ENCODE measurements at regions not wholly inside any gene's neighbourhood (a gene's known extent, or its start where the extent isn't known, plus 50 kb on each side); places are given as distances from the start of the nearest gene placed in this dataset.

GRCh38 chr7:20952916-20953315, 166.2 kb upstream of the SP8 start:
- no peak for DNase-seq

- no peak for DNase-seq
Observed at GRCh38 chr7:20954711-20955619, 168.3 kb upstream of the SP8 start.

GRCh38 chr7:20958572-20958971, 171.9 kb upstream of the SP8 start:
- peak; percentile 43 for DNase-seq

DNA sequence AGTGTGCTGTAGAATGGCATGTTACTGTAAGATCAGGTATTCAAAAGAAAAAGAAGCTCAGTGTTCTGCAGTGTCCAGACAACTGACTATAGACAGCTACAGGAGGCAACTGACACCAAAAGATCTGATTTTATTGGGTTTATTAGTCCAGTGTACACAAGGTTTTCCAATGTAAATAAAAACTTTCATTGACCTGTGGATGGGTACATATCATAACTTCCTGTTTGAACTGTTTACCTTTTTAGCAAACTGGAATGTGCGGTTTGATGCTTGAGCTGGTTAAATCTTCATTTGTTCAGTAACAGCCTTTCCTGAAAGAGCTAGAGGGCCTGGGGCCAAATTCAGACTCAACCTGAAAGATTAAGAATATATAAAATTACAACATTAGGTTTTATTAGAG, 172.6 kb upstream of the SP8 start:
- peak; percentile 8 for DNase-seq

DNA sequence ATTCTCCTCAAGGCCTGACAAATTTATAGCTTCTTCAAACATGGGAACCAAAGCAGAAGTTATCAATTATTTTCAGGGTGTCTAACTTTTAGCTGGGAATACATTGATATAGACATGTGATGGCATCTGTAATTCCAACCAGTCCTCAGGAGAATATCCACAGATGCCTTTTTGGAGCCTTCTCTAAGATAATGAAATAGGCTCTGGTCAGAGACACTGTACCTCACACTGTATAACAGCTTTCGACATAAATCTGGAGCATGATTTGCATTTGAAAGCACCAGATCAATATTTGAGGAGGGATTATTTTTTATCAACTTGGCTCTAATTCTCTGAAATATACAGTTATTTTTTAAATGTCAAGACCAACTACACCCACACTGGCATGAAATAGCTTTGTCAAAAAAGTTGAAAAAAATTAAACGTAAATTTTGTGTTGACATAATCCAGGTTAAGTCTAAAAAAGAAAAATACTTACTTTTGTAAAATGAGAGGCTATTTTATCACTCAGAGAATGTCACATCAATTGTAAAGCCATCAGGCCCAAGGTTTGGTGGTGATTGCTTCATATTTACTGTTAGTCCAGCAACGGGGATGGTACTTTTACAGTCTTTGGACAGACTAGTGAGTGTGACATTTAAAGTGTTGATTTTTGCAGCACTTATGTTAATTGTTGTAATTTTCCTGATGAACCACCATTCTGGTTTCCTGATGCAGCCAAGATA, 177.0 kb upstream of the SP8 start:
- DNase-seq = no peak

DNA sequence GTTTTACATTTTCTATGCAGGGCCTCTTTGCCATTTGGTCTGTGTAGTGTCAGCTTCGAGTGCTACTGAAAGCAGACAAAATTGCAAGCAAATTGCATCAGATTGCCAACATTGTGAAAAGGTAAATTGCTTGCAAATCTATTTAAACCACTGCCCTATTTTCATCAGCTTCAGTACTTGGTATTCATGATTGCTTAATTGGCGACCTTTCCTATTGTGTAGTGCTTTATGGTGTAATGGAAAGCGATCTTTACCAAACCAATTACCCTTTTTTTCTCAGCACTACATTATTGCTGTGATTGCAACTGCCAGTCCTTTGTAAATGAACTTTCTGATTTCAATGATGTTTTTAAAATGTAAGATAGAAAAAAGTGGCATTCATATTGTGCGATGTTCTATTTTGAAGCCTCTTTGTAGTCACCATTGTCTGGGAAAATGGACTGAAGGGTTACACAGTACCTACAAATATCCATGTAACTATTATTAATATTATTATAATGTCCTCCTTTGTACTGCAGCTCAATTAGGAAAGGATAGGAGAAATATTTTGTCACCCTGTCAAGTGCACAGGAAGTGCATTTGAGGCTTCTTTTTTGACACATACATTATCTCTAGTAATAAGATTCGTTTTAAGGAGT, 177.7 kb upstream of the SP8 start:
- DNase-seq = peak; percentile 55

- no peak for DNase-seq
Observed at GRCh38 chr7:20971219-20971618, 184.5 kb upstream of the SP8 start.

- DNase-seq = no peak
Observed at GRCh38 chr7:20980232-20980631, 193.5 kb upstream of the SP8 start.

DNA sequence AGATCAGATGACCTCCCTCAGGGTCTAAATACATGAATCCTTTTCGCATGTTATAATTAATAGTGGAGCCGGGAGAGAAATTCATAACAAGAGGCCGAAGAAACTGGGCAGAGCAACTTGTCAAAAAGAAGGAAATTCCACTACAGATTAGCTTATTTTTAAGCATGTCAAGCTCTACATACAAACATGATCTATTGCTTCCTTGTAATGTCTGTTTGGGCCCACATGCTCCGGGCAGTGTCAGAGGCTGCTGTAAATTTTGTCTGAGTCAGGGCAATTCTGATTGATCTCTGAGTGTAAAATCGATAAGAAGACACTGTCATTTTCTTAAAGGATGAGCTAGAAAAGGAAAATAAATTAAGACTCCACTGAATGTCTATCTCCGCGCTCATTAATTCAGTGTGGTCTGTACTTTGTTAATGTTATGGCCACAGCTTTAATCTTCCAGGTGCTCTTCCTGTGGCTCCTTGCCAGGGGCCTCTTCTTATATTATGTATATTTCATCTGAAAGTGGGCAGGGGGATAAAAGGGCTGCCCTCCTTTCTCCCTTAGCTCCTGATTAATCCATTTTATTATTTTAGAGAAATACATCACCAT, 194.1 kb upstream of the SP8 start:
- no peak for DNase-seq

DNA sequence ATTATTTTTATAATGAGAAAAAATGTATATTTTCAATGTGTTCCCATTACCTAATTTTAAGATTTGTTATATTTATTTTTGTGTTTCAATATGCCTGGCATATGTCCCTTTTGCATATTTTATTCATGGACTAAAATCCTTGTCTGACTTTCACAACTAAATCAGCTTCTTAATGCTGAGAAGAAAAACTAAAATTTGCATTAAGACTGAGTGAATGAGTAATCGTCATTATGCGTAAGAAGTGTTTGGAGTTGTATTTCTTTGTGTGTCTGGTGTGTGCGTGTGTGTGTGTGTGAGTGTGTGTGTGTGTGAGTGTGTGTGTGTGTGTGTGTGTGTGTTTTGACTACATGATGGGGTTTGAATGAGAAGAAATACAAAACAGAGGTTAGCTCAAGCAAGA, 201.7 kb upstream of the SP8 start:
- DNase-seq = no peak

- no peak for DNase-seq
Observed at GRCh38 chr7:20991544-20991943, 204.9 kb upstream of the SP8 start.

- no peak for DNase-seq
Observed at GRCh38 chr7:20993693-20994092, 207.0 kb upstream of the SP8 start.

DNA sequence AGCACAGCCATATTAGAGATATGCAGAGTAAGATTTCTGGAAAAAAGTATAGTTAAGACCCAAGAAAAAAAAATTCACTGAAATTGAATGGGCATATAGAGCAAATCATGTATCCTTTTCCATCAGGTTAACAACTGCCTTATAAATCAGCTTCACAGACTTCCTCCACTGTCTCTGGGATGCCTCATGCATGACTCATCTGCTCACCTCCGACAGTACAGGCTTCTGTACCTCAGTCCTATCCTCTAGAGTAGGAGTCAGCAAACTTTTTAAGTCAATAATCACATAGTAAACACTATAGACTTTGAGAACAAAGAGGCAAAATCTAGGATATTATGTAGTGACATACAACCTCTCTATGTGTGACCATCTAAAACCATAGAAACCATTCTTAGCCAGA, 211.6 kb upstream of the SP8 start:
- DNase-seq = no peak

DNA sequence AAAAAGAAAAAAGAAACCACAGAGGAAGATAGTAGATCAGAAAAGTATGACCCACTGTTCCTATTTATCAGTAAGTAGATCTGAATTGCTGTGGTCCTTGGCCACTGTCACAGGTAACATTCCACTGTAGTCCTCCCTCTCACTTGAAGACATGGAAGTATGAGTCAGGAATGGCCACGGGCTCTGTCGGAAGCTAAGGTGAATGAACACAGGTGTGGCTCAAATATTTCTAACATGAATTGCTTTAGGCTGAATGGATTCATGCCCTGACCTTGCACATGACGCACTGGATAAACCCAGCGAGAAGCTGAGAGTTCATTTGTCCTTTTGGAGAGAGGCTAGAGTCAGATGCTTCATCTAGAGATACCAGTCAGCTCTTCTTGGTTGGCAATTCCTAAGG, 224.5 kb upstream of the SP8 start:
- DNase-seq = no peak

DNA sequence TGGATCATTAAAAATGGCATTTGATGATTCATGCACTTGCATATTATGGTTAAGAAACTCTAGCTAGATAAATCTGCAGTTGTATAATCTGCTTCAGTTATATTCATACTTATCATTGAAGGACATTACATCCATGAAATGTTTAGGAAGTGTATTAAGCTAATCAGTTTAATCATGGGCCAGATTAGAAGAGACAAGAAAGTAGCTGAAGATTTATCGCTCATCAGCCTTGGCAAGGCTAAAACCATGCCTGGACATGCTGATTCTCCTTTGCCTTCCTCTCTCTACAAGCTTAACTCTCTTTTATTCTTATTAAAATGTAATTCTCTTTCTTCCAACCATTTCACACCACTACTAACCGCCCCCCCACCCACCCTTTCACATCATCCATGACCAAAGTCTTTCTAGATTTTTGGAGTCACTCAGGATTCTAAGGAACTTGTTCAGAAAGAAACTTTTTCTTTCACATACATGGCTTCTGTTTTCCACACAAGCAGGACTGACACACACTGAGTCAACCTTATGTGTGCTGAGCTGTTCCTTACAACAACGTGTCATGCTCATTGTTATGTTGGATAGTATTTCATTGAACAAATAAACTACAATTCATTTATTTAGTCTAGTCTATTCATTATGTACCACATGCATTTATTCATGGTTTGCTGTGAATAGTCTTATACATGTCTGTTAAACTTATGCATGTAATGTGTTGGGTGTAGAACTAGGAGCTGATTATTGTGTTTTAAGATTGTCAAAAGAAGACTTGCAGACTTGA, 227.3 kb upstream of the SP8 start:
- no peak for DNase-seq

- no peak for DNase-seq
Observed at GRCh38 chr7:21020667-21021066, 234.0 kb upstream of the SP8 start.

DNA sequence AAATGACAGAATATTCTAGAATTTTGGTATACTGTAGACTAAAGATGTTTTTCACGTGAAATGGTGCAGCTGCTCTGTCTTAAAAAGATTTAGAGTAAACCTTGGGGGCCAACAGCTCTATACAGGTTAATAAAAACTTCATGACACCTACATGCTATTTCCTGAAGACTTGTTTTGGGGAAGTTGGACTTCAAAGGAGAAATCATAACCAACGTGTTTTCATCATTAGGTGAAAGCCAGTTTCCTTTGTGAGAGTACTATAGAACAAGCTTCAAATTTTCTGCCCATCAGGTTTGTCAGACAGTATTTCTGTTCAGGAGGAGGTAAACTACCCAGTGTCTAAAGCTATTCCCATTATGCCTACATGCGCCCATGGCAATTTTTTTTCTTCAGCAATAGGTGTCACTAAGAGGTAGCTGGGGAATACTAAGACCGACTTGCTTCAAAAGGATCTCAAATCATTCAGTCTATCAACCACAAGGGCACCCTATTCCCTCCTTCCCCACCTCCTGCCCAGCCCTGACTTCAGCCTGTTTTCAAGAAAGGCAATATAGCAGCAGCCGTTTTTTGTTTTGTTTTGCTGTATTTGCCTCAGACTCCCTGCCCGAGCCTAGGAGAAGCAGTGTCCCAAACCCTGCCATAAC, 237.3 kb upstream of the SP8 start:
- DNase-seq = peak; percentile 12

- no peak for DNase-seq
Observed at GRCh38 chr7:21024485-21024867, 237.8 kb upstream of the SP8 start.

GRCh38 chr7:21028186-21028585, 241.5 kb upstream of the SP8 start:
- DNase-seq = peak; percentile 86

DNA sequence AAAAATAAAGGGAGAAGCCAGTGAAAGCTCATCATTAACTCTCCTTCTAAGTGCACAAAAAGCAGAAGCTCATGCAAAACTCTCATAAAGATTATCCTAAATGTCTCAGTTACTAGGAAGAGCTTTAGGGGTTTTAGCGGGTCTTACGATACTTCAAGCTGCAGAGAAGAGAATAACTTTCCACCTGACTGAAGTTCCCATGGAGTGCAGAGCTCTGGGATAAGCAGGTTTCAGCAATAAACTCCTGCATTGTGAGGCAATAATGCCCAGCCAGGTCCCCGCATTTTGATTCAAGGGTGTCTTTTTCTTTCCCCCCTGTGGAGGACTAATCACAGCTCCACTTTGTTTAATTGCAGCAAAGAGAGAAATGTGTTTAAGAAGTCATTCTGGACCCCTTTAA, 241.9 kb upstream of the SP8 start:
- peak; percentile 35 for DNase-seq

DNA sequence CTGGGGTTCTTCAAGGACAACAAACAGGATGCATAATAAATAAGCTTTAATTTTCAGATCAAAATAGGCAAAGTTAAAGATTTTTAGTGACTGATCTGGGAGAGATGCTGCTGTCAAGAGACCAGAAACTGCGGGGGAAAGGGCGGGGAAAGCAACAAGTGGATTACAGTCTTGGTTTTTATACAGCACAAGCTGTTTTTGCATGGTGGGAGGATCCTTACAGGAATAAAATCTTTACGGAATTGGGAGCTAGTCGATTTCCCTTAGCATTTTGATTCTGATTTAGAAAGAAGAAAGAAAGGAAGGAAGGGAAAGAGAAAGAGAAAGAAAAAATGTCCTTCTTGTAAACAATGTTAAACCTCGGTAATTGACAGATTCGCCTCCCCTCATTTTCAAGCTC, 242.3 kb upstream of the SP8 start:
- no peak for DNase-seq

- no peak for DNase-seq
Observed at GRCh38 chr7:21030237-21030871, 243.7 kb upstream of the SP8 start.
